HepG2 (cell line): ENCODE measurements at regions not wholly inside any gene's neighbourhood (a gene's known extent, or its start where the extent isn't known, plus 50 kb on each side); places are given as distances from the start of the nearest gene placed in this dataset.

Source experiments
- ATAC-seq: fragments of 200-7000 bp; cut with Tn5 transposase; 3 replicates; pipeline ENCODE4 v1.9.1; 2020; ENCODE audit warnings: mild to moderate bottlenecking, moderate library complexity
- BruUV-seq: library from RNA; stranded (reverse); fragments of 400-500 nt; replicated peaks from 2 replicates; lab custom pipeline; 2021; lab: Mats Ljungman, UMichigan
- CTCF ChIA-PET: fragments of 300-600 bp; formaldehyde crosslinking; extraction: SDS; loops from one replicate; lab custom pipeline; 2021; ENCODE audit warnings: low total read pairs, inconsistent platforms, low intra/inter-chr PET ratio; lab: Yijun Ruan, JAX
- POLR2A ChIA-PET: fragments of 350-600 bp; sonication (Branson Sonifier 250); formaldehyde crosslinking; loops from one replicate; lab custom pipeline; 2020; ENCODE audit warnings: antibody characterized with exemption, inconsistent platforms; lab: Yijun Ruan, JAX
- DNase-seq: peaks from one replicate; pipeline ENCODE4 v3.0.0-alpha.2; 2015; ENCODE audit warnings: low spot score
- FAIRE-seq: peaks from 3 replicates; lab custom pipeline; 2011; peaks lifted over from hg19 to GRCh38; lab: Jason Lieb, UNC
- H2AFZ ChIP-seq: one replicate; pipeline ENCODE4 v1.6.1; 2011; ENCODE audit warnings: low read length, inconsistent platforms
- H3K27ac ChIP-seq: fragments of 300-600 bp; 3 replicates; pipeline ENCODE4 v1.8.0; 2011; ENCODE audit warnings: mixed run types, mild to moderate bottlenecking, mixed read lengths, low read length, inconsistent platforms; ENCODE audit not compliant: insufficient read depth; ENCODE audit errors: extremely low read length
- H3K27me3 ChIP-seq, 2 experiments: fragments of 200-600 bp in 1 of 2; 2 replicates in 1 of 2; 3 replicates in 1 of 2; pipeline versions ENCODE4 v1.6.0 to v1.8.0; 2011; ENCODE audit warnings: low read length in 2 of 2, mild to moderate bottlenecking in 2 of 2, moderate library complexity in 2 of 2, inconsistent platforms in 1 of 2; ENCODE audit not compliant: insufficient read depth in 2 of 2, control insufficient read depth in 1 of 2
- H3K36me3 ChIP-seq, 2 experiments: fragments of 200-600 bp in 1 of 2; replicated peaks in 1 of 2; 2 replicates in 1 of 2; 3 replicates in 1 of 2; pipeline versions ENCODE4 v1.5.1 to v1.8.0; 2011; ENCODE audit warnings: low read length in 2 of 2, inconsistent platforms in 1 of 2; ENCODE audit not compliant: insufficient read depth in 2 of 2, control insufficient read depth in 1 of 2
- H3K4me1 ChIP-seq: 2 replicates; pipeline ENCODE4 v1.5.1; 2012; ENCODE audit warnings: low read length, inconsistent platforms; ENCODE audit not compliant: insufficient read depth
- H3K4me2 ChIP-seq: 2 replicates; pipeline ENCODE4 v1.6.0; 2011; ENCODE audit warnings: low read depth, low read length, inconsistent platforms
- H3K4me3 ChIP-seq, 3 experiments: fragments of 200-600 bp in 1 of 3; sonication (generic), shearing (Covaris generic) in 1 of 3; replicated peaks in 1 of 3; 2 replicates each; pipeline ENCODE4 v1.5.1; 2011 to 2016; ENCODE audit warnings: low read length in 3 of 3, inconsistent platforms in 2 of 3, low read depth in 2 of 3, mild to moderate bottlenecking in 2 of 3, control low read depth in 1 of 3, mixed read lengths in 1 of 3; ENCODE audit not compliant: insufficient read depth in 1 of 3
- H3K79me2 ChIP-seq: one replicate; pipeline ENCODE4 v1.6.1; 2011; ENCODE audit warnings: low read length, inconsistent platforms; ENCODE audit not compliant: insufficient read depth
- H3K9ac ChIP-seq: 2 replicates; pipeline ENCODE4 v1.6.0; 2011; ENCODE audit warnings: mild to moderate bottlenecking, low read depth, low read length, inconsistent platforms; ENCODE audit not compliant: insufficient read depth
- H3K9me3 ChIP-seq: 2 replicates; pipeline ENCODE4 v1.5.1; 2012; ENCODE audit warnings: mild to moderate bottlenecking, low read length
- H4K20me1 ChIP-seq: 2 replicates; pipeline ENCODE4 v1.6.0; 2011; ENCODE audit warnings: inconsistent platforms, mild to moderate bottlenecking, low read length, moderate library complexity; ENCODE audit not compliant: insufficient read depth
- ATF7 ChIP-seq, 2 experiments: fragments of 450-650 bp in 1 of 2; sonication (generic) in 1 of 2; formaldehyde crosslinking in 1 of 2; IDR thresholded peaks; 2 replicates each; pipeline versions ENCODE4 v1.4.0 to v1.6.1; 2016 to 2020; ENCODE audit warnings: antibody characterized with exemption in 1 of 2, mild to moderate bottlenecking in 1 of 2, missing genetic modification reagents in 1 of 2
- EHMT2 ChIP-seq: fragments of 200-600 bp; sonication (generic); IDR thresholded peaks from 2 replicates; pipeline ENCODE4 v1.7.0; 2017; ENCODE audit warnings: antibody characterized with exemption, low read depth, low read length, borderline replicate concordance
- PHF20 ChIP-seq: sonication (generic); formaldehyde crosslinking; IDR thresholded peaks from 2 replicates; pipeline ENCODE4 v1.5.0; 2020; ENCODE audit warnings: mild to moderate bottlenecking, missing genetic modification reagents
- REL ChIP-seq: sonication (generic); formaldehyde crosslinking; conservative IDR thresholded peaks from 2 replicates; pipeline ENCODE4 v1.8.0; 2022; ENCODE audit warnings: mild to moderate bottlenecking, missing genetic modification reagents, moderate library complexity
- REXO4 ChIP-seq: sonication (generic); formaldehyde crosslinking; IDR thresholded peaks from 2 replicates; pipeline ENCODE4 v1.8.0; 2022; ENCODE audit warnings: missing genetic modification reagents, mild to moderate bottlenecking, borderline replicate concordance
- SMARCC2 ChIP-seq: fragments of 450-650 bp; IDR thresholded peaks from 2 replicates; pipeline ENCODE4 v1.6.1; 2017; ENCODE audit warnings: antibody characterized with exemption, mild to moderate bottlenecking
- SSRP1 ChIP-seq: IDR thresholded peaks from 2 replicates; pipeline ENCODE4 v1.6.1; 2016; ENCODE audit warnings: control low read depth
- ZNF205 ChIP-seq: IDR thresholded peaks from 2 replicates; pipeline ENCODE4 v1.6.1; 2018; ENCODE audit warnings: missing biosample characterization, missing genetic modification reagents
- ZNF460 ChIP-seq: sonication (generic); formaldehyde crosslinking; IDR thresholded peaks from 2 replicates; pipeline ENCODE4 v1.5.1; 2020; ENCODE audit warnings: missing genetic modification reagents, mild to moderate bottlenecking, borderline replicate concordance
- ZNF615 ChIP-seq: sonication (generic); formaldehyde crosslinking; IDR thresholded peaks from 2 replicates; pipeline ENCODE4 v1.5.0; 2020; ENCODE audit warnings: mild to moderate bottlenecking, missing genetic modification reagents, borderline replicate concordance
- ZNF674 ChIP-seq: sonication (generic); formaldehyde crosslinking; IDR thresholded peaks from 2 replicates; pipeline ENCODE4 v1.5.0; 2020; ENCODE audit warnings: low read depth, mild to moderate bottlenecking, missing genetic modification reagents
- ZNF841 ChIP-seq: sonication (generic); formaldehyde crosslinking; IDR thresholded peaks from 2 replicates; pipeline ENCODE4 v1.8.1; 2023; ENCODE audit warnings: missing genetic modification reagents, borderline replicate concordance
- WGBS: methylation state at CpG from one replicate; pipeline ENCODE4 v1.1.6; 2017; ENCODE audit warnings: low lambda C conversion rate; 5-methylcytosine and 5-hydroxymethylcytosine counted together
- in situ Hi-C: cut with HindIII; loops from 2 replicates; pipeline ENCODE4 v1.10.0; 2017; ENCODE audit warnings: low pct_unique_long_range_greater_than_20kb; ENCODE audit not compliant: extremely low pct_ligation_motif_present
- intact Hi-C: fragments of 100-400 bp; cut with micrococcal nuclease; formaldehyde crosslinking; loops from one replicate; pipeline ENCODE4 v1.10.0; 2022; ENCODE audit not compliant: unreplicated experiment
- TF ChIP-seq, protein P1 (sequence below): sonication (generic); formaldehyde crosslinking; IDR thresholded peaks from 2 replicates; pipeline ENCODE4 v1.4.0; 2020; ENCODE audit warnings: missing genetic modification reagents
- TF ChIP-seq, protein P2 (sequence below): sonication (generic); formaldehyde crosslinking; IDR thresholded peaks from 2 replicates; pipeline ENCODE4 v1.4.0; 2020; ENCODE audit warnings: missing genetic modification reagents, mild to moderate bottlenecking, borderline replicate concordance
- TF ChIP-seq, protein P3 (sequence below): sonication (generic); formaldehyde crosslinking; IDR thresholded peaks from 2 replicates; pipeline ENCODE4 v1.5.0; 2020; ENCODE audit warnings: missing genetic modification reagents, mild to moderate bottlenecking, borderline replicate concordance

DNA sequence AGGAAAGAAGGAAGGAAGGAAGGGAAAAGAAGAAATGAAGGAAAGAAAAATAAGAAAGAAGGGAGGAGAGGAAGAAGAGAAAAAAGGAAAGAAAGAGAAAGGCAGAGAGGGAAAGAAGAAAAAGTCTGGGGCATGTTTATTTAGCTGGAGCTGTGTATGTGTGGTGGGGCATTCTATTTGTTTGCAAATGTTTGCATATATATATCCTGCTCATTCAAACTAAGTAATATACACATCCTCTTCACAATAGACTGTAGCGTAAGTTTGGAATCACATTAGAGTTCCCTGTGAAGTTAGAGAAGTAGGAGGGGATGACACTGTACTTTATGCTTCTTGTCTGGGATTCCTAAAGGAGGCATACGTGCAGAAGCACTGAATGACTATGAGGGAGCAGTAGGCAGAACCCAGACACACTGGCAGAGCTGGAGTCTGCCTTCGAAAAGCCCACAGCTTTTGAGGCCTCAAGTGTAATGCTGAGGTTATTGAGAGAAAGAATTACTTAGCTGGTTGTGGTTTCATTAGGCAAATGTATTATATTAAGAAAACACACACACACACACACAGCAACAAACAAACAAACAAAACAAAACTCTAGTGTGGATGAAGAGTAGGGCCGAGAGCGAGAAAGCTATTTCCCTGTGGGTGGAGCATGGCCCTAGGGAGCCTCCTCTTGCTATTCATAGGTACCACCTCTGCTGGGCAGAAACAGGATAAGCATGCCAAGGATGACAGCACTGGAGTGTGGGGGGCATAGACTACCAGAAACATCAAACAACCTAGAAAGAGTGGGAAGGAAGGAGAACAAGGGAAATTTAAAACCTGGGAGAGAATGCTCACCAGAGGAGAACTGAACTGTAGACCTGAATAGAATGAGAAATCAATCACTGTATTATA lies 905.1 kb upstream of the NXPH2 start:
- FAIRE-seq = no peak
- H3K9me3 ChIP-seq = no peaks in the 10 kb centered on the region
- no peaks in the 10 kb centered on the region for H3K27me3 ChIP-seq
- H2AFZ ChIP-seq = no peak overlapping the region
- no peak overlapping the region for H3K4me2 ChIP-seq
- BruUV-seq = no TSS peak
- H4K20me1 ChIP-seq = no peaks in the 10 kb centered on the region
- H3K36me3 ChIP-seq = no peaks in the 10 kb centered on the region
- TF ChIP-seq ZNF841 = no peak
- TF ChIP-seq ATF7 (IDR thresholded peaks at IDR 0.05) = no peak
- TF ChIP-seq ATF7 (CRISPR knock-in tag; IDR thresholded peaks at IDR 0.05) = no peak
- TF ChIP-seq, protein P1, sequence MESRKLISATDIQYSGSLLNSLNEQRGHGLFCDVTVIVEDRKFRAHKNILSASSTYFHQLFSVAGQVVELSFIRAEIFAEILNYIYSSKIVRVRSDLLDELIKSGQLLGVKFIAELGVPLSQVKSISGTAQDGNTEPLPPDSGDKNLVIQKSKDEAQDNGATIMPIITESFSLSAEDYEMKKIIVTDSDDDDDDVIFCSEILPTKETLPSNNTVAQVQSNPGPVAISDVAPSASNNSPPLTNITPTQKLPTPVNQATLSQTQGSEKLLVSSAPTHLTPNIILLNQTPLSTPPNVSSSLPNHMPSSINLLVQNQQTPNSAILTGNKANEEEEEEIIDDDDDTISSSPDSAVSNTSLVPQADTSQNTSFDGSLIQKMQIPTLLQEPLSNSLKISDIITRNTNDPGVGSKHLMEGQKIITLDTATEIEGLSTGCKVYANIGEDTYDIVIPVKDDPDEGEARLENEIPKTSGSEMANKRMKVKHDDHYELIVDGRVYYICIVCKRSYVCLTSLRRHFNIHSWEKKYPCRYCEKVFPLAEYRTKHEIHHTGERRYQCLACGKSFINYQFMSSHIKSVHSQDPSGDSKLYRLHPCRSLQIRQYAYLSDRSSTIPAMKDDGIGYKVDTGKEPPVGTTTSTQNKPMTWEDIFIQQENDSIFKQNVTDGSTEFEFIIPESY (CRISPR knock-in tag) = no peak
- no peak for TF ChIP-seq ZNF615 (CRISPR knock-in tag)
- TF ChIP-seq, protein P2, sequence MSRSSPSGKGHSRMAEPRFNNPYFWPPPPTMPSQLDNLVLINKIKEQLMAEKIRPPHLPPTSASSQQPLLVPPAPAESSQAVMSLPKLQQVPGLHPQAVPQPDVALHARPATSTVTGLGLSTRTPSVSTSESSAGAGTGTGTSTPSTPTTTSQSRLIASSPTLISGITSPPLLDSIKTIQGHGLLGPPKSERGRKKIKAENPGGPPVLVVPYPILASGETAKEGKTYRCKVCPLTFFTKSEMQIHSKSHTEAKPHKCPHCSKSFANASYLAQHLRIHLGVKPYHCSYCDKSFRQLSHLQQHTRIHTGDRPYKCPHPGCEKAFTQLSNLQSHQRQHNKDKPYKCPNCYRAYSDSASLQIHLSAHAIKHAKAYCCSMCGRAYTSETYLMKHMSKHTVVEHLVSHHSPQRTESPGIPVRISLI (CRISPR knock-in tag) = no peak
- no peak for TF ChIP-seq REL
- TF ChIP-seq PHF20 = no peak
- no peak for TF ChIP-seq ZNF460 (CRISPR knock-in tag)
- TF ChIP-seq SMARCC2 = no peak
- no peak for TF ChIP-seq SSRP1 (CRISPR knock-in tag)
- no peak for TF ChIP-seq EHMT2
- TF ChIP-seq, protein P3, sequence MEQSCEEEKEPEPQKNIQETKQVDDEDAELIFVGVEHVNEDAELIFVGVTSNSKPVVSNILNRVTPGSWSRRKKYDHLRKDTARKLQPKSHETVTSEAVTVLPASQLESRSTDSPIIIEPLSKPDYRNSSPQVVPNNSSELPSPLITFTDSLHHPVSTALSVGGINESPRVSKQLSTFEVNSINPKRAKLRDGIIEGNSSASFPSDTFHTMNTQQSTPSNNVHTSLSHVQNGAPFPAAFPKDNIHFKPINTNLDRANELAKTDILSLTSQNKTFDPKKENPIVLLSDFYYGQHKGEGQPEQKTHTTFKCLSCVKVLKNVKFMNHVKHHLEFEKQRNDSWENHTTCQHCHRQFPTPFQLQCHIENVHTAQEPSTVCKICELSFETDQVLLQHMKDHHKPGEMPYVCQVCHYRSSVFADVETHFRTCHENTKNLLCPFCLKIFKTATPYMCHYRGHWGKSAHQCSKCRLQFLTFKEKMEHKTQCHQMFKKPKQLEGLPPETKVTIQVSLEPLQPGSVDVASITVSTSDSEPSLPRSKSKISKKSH (CRISPR knock-in tag) = no peak
- TF ChIP-seq ZNF205 (CRISPR knock-in tag) = no peak
- TF ChIP-seq REXO4 = no peak
- no peak for TF ChIP-seq ZNF674 (CRISPR knock-in tag)
- no peaks in the 10 kb centered on the region for H3K79me2 ChIP-seq
- WGBS = 18% methylated on average over 5 of the region's 5 CpGs
- H3K4me1 ChIP-seq = no peaks in the 10 kb centered on the region
- H3K27ac ChIP-seq = no peak overlapping the region
- ChIA-PET CTCF (no interaction called here), POLR2A (no interaction called here)
- DNase-seq = no peak
- in situ Hi-C loops (no loop called here), intact Hi-C loops (no loop called here)
- ATAC-seq = no peak
- H3K4me3 ChIP-seq = no peak overlapping the region
- no peak overlapping the region for H3K9ac ChIP-seq
